ENCODE measurements at regions not wholly inside any gene's neighbourhood (a gene's known extent, or its start where the extent isn't known, plus 50 kb on each side); places are given as distances from the start of the nearest gene placed in this dataset.

- no peak for TF ChIP-seq POLR2A (IDR thresholded peaks at IDR 0.05)
- TF ChIP-seq CTCF (IDR thresholded peaks at IDR 0.05) = no peak
- DNase-seq = no peak
- intact Hi-C loops (cut with DNase I) = no loop called here
- Histone ChIP-seq H3K4me1 (peaks cover 7 to 17% of the 10 kb centered on the region in 2 donors), H3K27me3 (no peaks in the 10 kb centered on the region), H3K4me3 (replicated peaks in 1 of 3) (no peak overlapping the region), H3K36me3 (no peaks in the 10 kb centered on the region), H3K27ac (no peak overlapping the region), H3K9me3 (no peaks in the 10 kb centered on the region)
- 98 to 99% methylated on average over 5 of the region's 5 CpGs for WGBS, 2 donors
Observed at GRCh38 chr14:71492346-71492745, 439.9 kb upstream of the RGS6 start.

- no peak overlapping the region for H3K27ac ChIP-seq
- peaks cover 7 to 9% of the 10 kb centered on the region in 2 donors for H3K4me1 ChIP-seq
- H3K36me3 ChIP-seq = no peaks in the 10 kb centered on the region
- WGBS, 2 donors = 21 to 41% methylated on average over 2 of the region's 2 CpGs
- TF ChIP-seq CTCF (IDR thresholded peaks at IDR 0.05) (no peak), POLR2A (IDR thresholded peaks at IDR 0.05) (no peak)
- no peaks in the 10 kb centered on the region for H3K9me3 ChIP-seq
- no peaks in the 10 kb centered on the region for H3K27me3 ChIP-seq
- no peak overlapping the region for H3K4me3 ChIP-seq (replicated peaks in 1 of 3)
- intact Hi-C loops (cut with DNase I) = no loop called here
- no peak for DNase-seq
Observed at GRCh38 chr14:71497645-71498086, 434.6 kb upstream of the RGS6 start.

GRCh38 chr14:71498212-71498611 is 434.0 kb upstream of the RGS6 start:
- Histone ChIP-seq H3K27me3 (no peaks in the 10 kb centered on the region), H3K4me3 (replicated peaks in 1 of 3) (no peak overlapping the region), H3K36me3 (no peaks in the 10 kb centered on the region), H3K9me3 (no peaks in the 10 kb centered on the region), H3K27ac (no peak overlapping the region), H3K4me1 (peaks cover 7 to 9% of the 10 kb centered on the region in 2 donors)
- WGBS, 2 donors = 37 to 42% methylated on average over 1 of the region's 1 CpG
- intact Hi-C loops (cut with DNase I) = no loop called here
- no peak for DNase-seq
- TF ChIP-seq CTCF (IDR thresholded peaks at IDR 0.05) (no peak), POLR2A (IDR thresholded peaks at IDR 0.05) (no peak)

- no peak for DNase-seq
- intact Hi-C loops (cut with DNase I) = no loop called here
- TF ChIP-seq CTCF (IDR thresholded peaks at IDR 0.05) (no peak), POLR2A (IDR thresholded peaks at IDR 0.05) (no peak)
- Histone ChIP-seq H3K27me3 (no peaks in the 10 kb centered on the region), H3K9me3 (no peaks in the 10 kb centered on the region), H3K36me3 (no peaks in the 10 kb centered on the region), H3K4me1 (peaks cover 7 to 9% of the 10 kb centered on the region in 2 donors), H3K27ac (no peak overlapping the region), H3K4me3 (replicated peaks in 1 of 3) (no peak overlapping the region)
- 96 to 97% methylated on average over 3 of the region's 3 CpGs for WGBS, 2 donors
Observed at GRCh38 chr14:71499018-71499417, 433.2 kb upstream of the RGS6 start.

- Histone ChIP-seq H3K4me3 (replicated peaks in 1 of 3) (no peak overlapping the region), H3K36me3 (no peaks in the 10 kb centered on the region), H3K9me3 (no peaks in the 10 kb centered on the region), H3K4me1 (no peaks in the 10 kb centered on the region), H3K27me3 (no peaks in the 10 kb centered on the region), H3K27ac (no peak overlapping the region)
- intact Hi-C loops (cut with DNase I) = no loop called here
- no peak for DNase-seq
- WGBS, 2 donors = 69 to 77% methylated on average over 3 of the region's 3 CpGs
- TF ChIP-seq POLR2A (IDR thresholded peaks at IDR 0.05) = no peak
- no peak for TF ChIP-seq CTCF (IDR thresholded peaks at IDR 0.05)
Observed at GRCh38 chr14:71507681-71508080, 424.5 kb upstream of the RGS6 start.
